ENCODE measurements at regions not wholly inside any gene's neighbourhood (a gene's known extent, or its start where the extent isn't known, plus 50 kb on each side); places are given as distances from the start of the nearest gene placed in this dataset.
"Not testable (repeated sequence)": the region's sequence is repeated elsewhere in the genome, so short reads cannot be mapped to it uniquely, and the experiment has no call there.

DNA sequence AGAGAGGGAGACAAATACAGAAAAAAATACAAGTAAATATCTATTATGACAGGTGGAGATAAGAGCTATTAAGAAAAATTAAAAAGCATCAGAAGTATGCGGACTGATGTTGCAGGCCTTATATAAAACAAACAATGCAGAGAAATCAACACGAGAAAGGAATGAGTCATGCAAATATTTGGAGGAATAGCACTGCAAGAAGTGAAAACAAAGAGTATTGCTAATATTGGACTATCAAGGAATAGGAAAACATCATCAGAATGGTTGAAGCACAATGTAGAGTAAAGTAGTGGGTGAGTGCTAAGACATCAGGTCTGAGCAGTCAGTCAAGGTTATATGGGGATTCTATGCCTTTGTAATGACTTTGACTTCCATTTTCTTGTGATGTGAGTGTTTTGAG, 657.5 kb upstream of the GJE1 start:
- intact Hi-C loops (cut with DNase I, micrococcal nuclease) = no loop called here
- ChIA-PET POLR2A (no interaction called here), CTCF (interaction anchor here (0.6 kb wide), 1 partner anchor 502 kb away, joined by 3 read pairs; no protein-coding TSS in a partner anchor)
- Mint-ChIP-seq H3K27ac (no peak overlapping the region), H3K4me1 (no peaks in the 10 kb centered on the region), H3K4me3 (no peak overlapping the region), H3K36me3 (ENCODE audit: low read depth) (no peaks in the 10 kb centered on the region), H3K27me3 (no peaks in the 10 kb centered on the region), H3K9me3 (ENCODE audit: low read depth) (peaks cover 6% of the 10 kb centered on the region)
- ATAC-seq (no peak), DNase-seq (no peak)

DNA sequence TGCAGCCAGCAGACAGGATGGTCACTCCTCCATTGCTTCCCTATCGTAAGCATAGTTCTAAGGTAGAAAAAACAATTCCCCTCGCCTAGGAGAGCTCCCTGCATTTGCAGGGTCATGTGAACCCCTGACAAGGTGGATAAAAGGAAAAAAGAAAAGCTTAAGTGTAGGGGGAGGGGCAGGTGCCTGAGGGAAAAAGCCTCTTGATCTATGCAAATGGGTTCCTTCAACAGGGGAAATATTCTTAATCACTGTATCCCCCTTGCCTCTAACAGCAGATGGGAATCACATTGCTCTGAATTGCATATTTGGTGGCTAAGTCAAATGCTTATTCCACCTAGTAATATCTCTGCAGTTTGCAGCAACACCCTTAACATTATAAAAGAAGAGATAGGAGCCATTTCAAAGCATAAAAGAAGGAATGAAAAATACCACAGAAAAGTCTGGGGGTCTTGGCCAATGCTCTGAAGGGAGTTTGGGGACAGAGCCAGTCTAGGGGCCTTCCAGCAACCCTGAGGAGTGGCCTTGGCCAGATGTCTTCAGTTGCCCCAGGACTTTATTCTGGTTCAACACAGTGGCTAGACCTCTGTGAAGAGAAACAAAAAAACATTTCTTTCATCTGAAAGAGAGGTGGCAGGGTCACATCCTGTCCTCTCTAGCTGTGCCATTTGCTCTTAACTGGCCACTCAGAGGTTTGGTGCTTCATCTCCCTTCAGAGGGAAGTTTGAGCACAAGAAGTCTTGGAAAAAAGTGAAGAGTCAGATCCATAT, 660.4 kb upstream of the GJE1 start:
- ChIA-PET POLR2A (no interaction called here), CTCF (no interaction called here)
- no peak for DNase-seq
- Mint-ChIP-seq H3K36me3 (ENCODE audit: low read depth) (no peaks in the 10 kb centered on the region), H3K4me3 (no peak overlapping the region), H3K4me1 (no peaks in the 10 kb centered on the region), H3K27ac (no peak overlapping the region), H3K9me3 (ENCODE audit: low read depth) (no peaks in the 10 kb centered on the region), H3K27me3 (no peaks in the 10 kb centered on the region)
- ATAC-seq = no peak
- intact Hi-C loops (cut with DNase I, micrococcal nuclease) = no loop called here

DNA sequence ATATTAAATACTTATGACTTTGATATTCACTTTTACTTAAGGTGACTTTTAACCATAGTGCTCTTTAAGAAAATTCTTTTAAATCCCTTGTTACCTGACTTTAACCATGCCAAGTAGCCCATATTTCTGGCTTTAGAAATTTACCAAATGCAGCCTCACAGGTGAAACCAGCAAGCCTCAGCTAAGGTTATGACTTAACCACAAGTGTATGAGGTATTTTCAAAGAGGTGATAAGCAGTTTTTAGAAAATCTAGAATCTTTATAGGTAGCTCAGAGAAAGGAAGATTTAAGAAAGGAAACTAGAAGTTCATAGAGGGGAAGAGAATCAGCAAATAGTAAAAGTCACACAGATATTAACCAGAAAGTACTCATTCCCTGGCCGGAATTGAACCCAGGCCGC, 661.9 kb upstream of the GJE1 start:
- H3K4me3 Mint-ChIP-seq = no peak overlapping the region

DNA sequence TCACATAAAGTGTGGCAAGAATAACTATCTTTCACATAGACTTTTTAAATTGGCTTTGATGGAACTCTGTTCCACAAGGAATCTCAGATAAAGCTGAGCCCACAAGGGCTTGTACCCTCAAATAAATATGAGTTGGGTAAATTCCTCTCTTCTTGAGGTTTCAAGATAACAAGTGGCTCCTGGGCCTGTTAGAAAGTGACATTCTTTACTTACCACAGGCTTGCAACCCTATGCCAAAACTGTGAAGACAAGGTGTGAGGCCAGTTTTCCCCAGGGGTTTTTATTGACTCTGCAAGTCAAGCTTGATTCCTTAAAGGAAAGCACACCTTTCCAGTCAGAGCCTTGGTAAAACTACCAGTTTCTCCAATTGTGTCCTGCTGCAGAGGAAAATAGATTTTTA, 664.8 kb upstream of the GJE1 start:
- no peaks in the 10 kb centered on the region for H3K36me3 Mint-ChIP-seq (ENCODE audit: low read depth)
- no peak overlapping the region for H3K4me3 Mint-ChIP-seq
- no peak overlapping the region for H3K27ac Mint-ChIP-seq
- H3K9me3 Mint-ChIP-seq (ENCODE audit: low read depth) = no peaks in the 10 kb centered on the region
- intact Hi-C loops (cut with DNase I, micrococcal nuclease) = no loop called here
- ATAC-seq (no peak), DNase-seq (no peak)
- POLR2A ChIA-PET = no interaction called here
- H3K4me1 Mint-ChIP-seq = peaks cover 8% of the 10 kb centered on the region
- no peaks in the 10 kb centered on the region for H3K27me3 Mint-ChIP-seq
- CTCF ChIA-PET = interaction anchor here (1.7 kb wide), 1 partner anchor 10 kb away, joined by 3 read pairs; no protein-coding TSS in a partner anchor

More for the DNA sequence above, 661.9 kb upstream of the GJE1 start:
- Mint-ChIP-seq H3K27me3 (no peaks in the 10 kb centered on the region), H3K9me3 (ENCODE audit: low read depth) (no peaks in the 10 kb centered on the region), H3K36me3 (ENCODE audit: low read depth) (no peaks in the 10 kb centered on the region), H3K27ac (no peak overlapping the region), H3K4me1 (no peaks in the 10 kb centered on the region)
- no peak for DNase-seq
- CTCF ChIA-PET = no interaction called here
- intact Hi-C loops (cut with DNase I, micrococcal nuclease) = no loop called here
- ATAC-seq = no peak
- POLR2A ChIA-PET = no interaction called here

DNA sequence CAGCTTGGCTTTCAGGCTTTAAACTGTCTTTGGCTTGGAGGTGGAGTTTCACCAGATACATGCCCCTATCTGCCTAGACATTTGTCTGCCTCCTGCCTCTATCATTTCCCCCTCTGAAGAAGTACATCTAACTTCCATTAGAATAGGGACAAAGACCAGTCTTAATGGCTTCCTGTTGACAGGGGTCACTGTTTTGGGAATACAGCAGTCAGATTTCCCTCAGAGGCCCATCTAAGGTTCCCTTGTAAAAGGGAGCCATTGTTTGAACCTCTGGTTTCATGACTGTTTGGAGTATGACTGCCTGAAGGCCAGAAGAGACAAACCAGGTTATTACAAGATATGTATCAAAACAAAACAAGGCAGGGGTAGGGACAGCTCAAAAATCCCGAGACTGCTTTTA, 665.7 kb upstream of the GJE1 start:
- ChIA-PET POLR2A (no interaction called here), CTCF (interaction anchor here (1.7 kb wide), 1 partner anchor 11 kb away, joined by 3 read pairs; no protein-coding TSS in a partner anchor)
- Mint-ChIP-seq H3K27ac (no peak overlapping the region), H3K36me3 (ENCODE audit: low read depth) (no peaks in the 10 kb centered on the region), H3K27me3 (no peaks in the 10 kb centered on the region), H3K9me3 (ENCODE audit: low read depth) (no peaks in the 10 kb centered on the region), H3K4me1 (peaks cover 12% of the 10 kb centered on the region), H3K4me3 (no peak overlapping the region)
- DNase-seq (no peak), ATAC-seq (no peak)
- intact Hi-C loops (cut with DNase I, micrococcal nuclease) = no loop called here

DNA sequence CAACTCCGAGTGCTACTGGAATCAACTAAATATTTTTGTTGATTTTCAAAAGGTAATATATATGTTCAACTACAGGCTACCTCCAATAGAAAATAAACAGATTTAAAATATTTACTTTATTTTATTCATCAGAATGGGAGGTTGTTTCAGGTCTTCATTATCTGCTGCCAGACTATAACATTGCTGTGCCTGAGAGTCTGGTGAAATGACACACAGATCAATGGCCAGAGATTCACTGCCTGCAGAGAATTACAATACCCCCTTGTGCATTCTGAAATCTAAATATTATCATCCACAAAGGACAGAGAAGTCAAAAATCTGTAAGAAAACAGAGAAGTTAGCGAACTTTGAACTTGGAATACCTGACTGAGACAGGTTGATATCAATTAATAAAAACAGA, 667.8 kb upstream of the GJE1 start:
- Mint-ChIP-seq H3K4me3 (no peak overlapping the region), H3K36me3 (ENCODE audit: low read depth) (no peaks in the 10 kb centered on the region), H3K4me1 (peaks cover 12% of the 10 kb centered on the region), H3K27me3 (no peaks in the 10 kb centered on the region), H3K9me3 (ENCODE audit: low read depth) (no peaks in the 10 kb centered on the region), H3K27ac (no peak overlapping the region)
- ATAC-seq = no peak
- no peak for DNase-seq
- intact Hi-C loops (cut with DNase I, micrococcal nuclease) = no loop called here
- POLR2A ChIA-PET = no interaction called here
- CTCF ChIA-PET = interaction anchor here (0.9 kb wide), 1 partner anchor 18 kb away, joined by 3 read pairs; no protein-coding TSS in a partner anchor

DNA sequence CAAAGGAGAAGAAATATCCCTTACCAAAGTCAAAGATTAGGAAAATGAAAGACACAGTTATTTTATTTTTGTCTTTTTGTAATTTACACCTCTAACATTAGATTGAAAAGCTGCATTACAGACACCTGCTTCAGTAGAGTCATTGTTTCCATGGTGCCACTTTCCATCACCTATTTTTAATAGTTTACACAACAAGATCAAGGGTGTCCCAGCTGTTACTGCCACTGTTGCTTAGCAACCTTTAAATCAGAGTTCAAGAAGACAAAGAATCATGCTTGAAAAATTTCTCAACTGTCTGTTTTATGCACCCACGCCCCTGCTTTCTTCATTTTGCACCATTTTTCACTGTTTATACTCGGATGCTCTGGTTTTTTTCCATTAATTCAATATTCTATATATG, 668.2 kb upstream of the GJE1 start:
- Mint-ChIP-seq H3K9me3 (ENCODE audit: low read depth) (no peaks in the 10 kb centered on the region), H3K4me1 (peaks cover 12% of the 10 kb centered on the region), H3K4me3 (no peak overlapping the region), H3K27ac (no peak overlapping the region), H3K27me3 (no peaks in the 10 kb centered on the region), H3K36me3 (ENCODE audit: low read depth) (no peaks in the 10 kb centered on the region)
- no peak for ATAC-seq
- ChIA-PET CTCF (interaction anchor here (0.9 kb wide), 1 partner anchor 19 kb away, joined by 3 read pairs; no protein-coding TSS in a partner anchor), POLR2A (no interaction called here)
- no peak for DNase-seq
- intact Hi-C loops (cut with DNase I, micrococcal nuclease) = no loop called here

DNA sequence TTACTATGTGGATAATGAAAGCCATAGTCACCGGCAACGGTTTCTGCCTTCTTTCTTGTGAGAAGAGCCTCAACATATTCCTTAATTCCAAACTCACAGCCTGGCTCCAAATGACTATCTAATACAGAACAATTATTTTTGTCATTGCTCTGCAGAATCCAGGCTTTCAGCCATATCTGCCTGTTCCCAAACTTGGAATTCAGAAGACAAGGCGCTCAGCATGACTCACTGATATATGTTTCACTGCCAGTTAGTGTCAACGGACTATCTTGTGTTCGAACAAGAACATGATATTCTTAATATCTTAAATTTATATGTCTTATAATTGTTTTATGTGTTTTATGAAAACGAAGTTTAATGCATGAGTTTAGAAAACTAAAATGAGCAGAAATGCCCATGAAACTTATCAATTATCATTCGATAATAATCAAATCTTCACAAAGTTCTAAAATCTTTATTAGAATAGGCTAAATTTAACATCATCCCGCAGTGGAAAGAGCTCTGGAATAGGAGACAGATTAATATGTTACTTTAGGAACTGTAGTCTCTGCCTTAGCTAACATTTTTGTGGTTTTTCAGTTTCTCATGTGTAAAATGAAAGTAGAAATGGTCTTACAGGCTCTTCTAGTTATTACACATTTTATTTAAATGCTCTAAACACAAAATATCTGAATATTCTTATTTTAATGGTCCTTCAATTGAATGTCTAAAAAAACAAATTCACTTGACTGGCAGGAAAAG, 669.3 kb upstream of the GJE1 start:
- CTCF ChIA-PET = interaction anchor here (0.8 to 0.9 kb wide), 2 partner anchors 45 to 66 kb away, joined by 3 read pairs; no protein-coding TSS in a partner anchor
- no peaks in the 10 kb centered on the region for H3K27me3 Mint-ChIP-seq
- H3K27ac Mint-ChIP-seq = no peak overlapping the region
- POLR2A ChIA-PET = no interaction called here
- no peak for DNase-seq
- intact Hi-C loops (cut with DNase I, micrococcal nuclease) = no loop called here
- H3K9me3 Mint-ChIP-seq (ENCODE audit: low read depth) = no peaks in the 10 kb centered on the region
- no peaks in the 10 kb centered on the region for H3K36me3 Mint-ChIP-seq (ENCODE audit: low read depth)
- H3K4me3 Mint-ChIP-seq = no peak overlapping the region
- ATAC-seq = no peak
- peaks cover 12% of the 10 kb centered on the region for H3K4me1 Mint-ChIP-seq

DNA sequence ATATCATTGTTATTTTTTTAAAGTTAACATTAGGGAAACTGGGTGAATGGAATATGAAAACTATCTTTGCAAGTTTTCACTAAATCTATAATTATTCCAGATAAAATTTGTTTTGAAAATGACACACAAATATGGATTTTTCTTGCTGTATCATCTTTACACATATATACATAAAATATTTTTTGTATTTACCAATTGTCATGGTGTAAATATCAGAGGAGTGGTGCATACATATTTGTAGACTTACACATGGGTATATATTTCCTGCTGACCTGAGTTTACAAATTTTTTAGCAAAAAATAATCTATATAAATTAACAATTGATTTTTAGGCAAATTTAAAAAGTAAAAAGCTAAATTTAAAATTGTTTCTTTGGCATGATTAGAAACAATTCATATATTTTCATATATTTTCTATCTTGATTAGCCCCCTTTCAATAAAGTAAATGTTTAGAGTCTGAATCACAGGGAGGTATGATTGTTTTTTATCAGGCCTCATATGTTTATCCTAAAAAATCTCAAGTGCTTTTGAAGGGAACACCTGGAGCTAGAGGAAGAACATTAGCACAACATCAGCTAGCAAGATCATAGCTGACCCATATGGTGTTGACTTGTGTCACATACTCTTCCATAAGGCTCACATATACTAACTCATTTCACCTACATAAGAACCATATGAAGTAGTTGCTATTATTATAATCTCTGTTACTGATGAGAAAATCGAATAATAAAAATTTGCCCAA, 671.8 kb upstream of the GJE1 start:
- Mint-ChIP-seq H3K27me3 (no peaks in the 10 kb centered on the region), H3K4me1 (peaks cover 12% of the 10 kb centered on the region), H3K4me3 (no peak overlapping the region), H3K36me3 (ENCODE audit: low read depth) (no peaks in the 10 kb centered on the region), H3K9me3 (ENCODE audit: low read depth) (no peaks in the 10 kb centered on the region), H3K27ac (no peak overlapping the region)
- ATAC-seq = no peak
- DNase-seq = no peak
- intact Hi-C loops (cut with DNase I, micrococcal nuclease) = no loop called here
- ChIA-PET POLR2A (no interaction called here), CTCF (no interaction called here)

DNA sequence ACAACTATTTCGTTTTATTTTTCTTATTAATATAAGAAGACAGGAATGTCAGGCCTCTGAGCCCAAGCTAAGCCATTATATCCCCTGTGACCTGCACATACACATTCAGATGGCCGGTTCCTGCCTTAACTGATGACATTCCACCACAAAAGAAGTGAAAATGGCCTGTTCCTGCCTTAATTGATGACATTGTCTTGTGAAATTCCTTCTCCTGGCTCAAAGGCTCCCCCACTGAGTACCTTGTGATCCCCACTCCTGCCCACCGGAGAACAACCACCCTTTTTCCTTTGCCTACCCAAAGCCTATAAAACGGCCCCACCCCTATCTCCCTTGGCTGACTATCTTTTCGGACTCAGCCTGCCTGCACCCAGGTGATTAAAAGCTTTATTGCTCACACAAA, 672.5 kb upstream of the GJE1 start:
- H3K4me3 Mint-ChIP-seq; POLR2A ChIA-PET; H3K36me3 Mint-ChIP-seq (ENCODE audit: low read depth); H3K9me3 Mint-ChIP-seq (ENCODE audit: low read depth); intact Hi-C loops (cut with DNase I, micrococcal nuclease); H3K27me3 Mint-ChIP-seq; ATAC-seq; DNase-seq; H3K27ac Mint-ChIP-seq: not testable (repeated sequence)
- CTCF ChIA-PET = interaction anchor here (0.7 kb wide), 1 partner anchor 650 kb away, joined by 3 read pairs; no protein-coding TSS in a partner anchor
- H3K4me1 Mint-ChIP-seq = peaks cover 12% of the 10 kb centered on the region

DNA sequence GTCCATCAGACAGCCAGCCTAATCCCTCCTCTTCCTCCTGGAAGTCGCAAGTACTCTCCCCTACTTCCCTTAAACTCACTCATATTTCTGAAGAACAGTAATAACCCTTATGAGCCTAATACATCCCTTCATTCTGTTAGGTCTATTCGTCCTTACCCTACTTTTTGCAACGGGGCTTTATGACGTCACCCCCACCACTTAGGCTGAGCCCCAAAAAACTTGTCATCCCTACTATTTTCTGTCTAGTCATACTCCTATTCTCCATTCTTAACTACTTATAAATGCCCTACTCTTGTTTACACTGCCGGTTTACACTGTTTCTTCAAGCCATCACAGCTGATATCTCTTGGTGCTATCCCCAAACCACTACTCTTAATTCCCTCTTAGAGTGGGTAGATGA, 674.7 kb upstream of the GJE1 start:
- ATAC-seq; intact Hi-C loops (cut with DNase I, micrococcal nuclease); H3K4me3 Mint-ChIP-seq; CTCF ChIA-PET; H3K36me3 Mint-ChIP-seq (ENCODE audit: low read depth); H3K9me3 Mint-ChIP-seq (ENCODE audit: low read depth); H3K27me3 Mint-ChIP-seq; POLR2A ChIA-PET; H3K27ac Mint-ChIP-seq; DNase-seq; H3K4me1 Mint-ChIP-seq: not testable (repeated sequence)
